GM10266 (cell line): ENCODE measurements at regions not wholly inside any gene's neighbourhood (a gene's known extent, or its start where the extent isn't known, plus 50 kb on each side); places are given as distances from the start of the nearest gene placed in this dataset.

Experiments used
- DNase-seq: peaks from one replicate; pipeline ENCODE4 v3.0.0; 2012; ENCODE audit errors: extremely low spot score
- TF ChIP-seq, protein P1 (sequence below): IDR thresholded peaks from 2 replicates; pipeline ENCODE4 v1.5.1; 2012; ENCODE audit warnings: mild to moderate bottlenecking, low read depth; ENCODE audit not compliant: control insufficient read depth, insufficient read depth; ENCODE audit errors: missing control alignments

DNA sequence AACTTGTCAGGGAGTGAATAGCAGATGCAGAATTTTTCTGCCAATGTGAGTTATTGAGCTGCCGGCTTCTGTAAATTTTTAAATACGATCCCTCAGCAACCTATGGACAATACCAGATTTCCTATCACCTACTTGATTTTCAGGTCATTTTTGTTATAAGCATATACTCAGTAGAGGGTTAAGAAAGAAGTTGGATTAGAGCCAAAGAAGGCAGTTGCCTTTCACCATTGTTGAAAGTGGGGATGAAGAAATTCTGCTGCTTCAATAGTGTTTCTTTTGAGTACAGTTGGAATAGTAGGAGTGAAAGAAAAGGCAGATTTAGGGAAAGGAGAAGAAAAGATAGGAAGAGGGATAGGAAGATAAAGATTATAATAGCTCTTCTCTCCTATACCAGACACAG lies 197.1 kb downstream of the ATP23 start:
- DNase-seq = no peak

GRCh38 chr12:58139894-58140293 lies 198.5 kb downstream of the ATP23 start:
- TF ChIP-seq, protein P1, sequence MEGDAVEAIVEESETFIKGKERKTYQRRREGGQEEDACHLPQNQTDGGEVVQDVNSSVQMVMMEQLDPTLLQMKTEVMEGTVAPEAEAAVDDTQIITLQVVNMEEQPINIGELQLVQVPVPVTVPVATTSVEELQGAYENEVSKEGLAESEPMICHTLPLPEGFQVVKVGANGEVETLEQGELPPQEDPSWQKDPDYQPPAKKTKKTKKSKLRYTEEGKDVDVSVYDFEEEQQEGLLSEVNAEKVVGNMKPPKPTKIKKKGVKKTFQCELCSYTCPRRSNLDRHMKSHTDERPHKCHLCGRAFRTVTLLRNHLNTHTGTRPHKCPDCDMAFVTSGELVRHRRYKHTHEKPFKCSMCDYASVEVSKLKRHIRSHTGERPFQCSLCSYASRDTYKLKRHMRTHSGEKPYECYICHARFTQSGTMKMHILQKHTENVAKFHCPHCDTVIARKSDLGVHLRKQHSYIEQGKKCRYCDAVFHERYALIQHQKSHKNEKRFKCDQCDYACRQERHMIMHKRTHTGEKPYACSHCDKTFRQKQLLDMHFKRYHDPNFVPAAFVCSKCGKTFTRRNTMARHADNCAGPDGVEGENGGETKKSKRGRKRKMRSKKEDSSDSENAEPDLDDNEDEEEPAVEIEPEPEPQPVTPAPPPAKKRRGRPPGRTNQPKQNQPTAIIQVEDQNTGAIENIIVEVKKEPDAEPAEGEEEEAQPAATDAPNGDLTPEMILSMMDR = no peak
- no peak for DNase-seq

More for the DNA sequence above, 197.1 kb downstream of the ATP23 start:
- TF ChIP-seq, protein P1 = no peak

GRCh38 chr12:58140395-58140794 lies 199.0 kb downstream of the ATP23 start:
- DNase-seq = no peak
- TF ChIP-seq, protein P1 = no peak

DNA sequence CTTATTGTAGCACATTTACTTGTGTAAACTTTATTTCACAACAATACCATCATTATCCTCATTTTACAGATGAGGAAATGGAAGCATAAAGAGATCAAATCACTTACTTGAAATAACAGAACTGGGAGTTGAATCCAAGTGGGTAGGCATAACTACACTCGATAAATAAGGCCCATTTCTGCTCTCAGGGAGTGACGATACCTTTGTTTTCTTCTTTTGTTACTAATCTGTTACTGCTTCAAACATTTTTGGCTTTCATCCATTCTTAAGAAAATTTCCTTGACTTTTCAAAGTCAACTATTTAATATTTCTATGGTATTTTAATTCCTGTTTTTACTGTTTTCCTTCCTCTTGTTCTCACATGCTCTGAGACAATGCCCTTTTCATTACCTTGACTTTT lies 201.6 kb downstream of the ATP23 start:
- no peak for DNase-seq
- TF ChIP-seq, protein P1 = no peak

DNA sequence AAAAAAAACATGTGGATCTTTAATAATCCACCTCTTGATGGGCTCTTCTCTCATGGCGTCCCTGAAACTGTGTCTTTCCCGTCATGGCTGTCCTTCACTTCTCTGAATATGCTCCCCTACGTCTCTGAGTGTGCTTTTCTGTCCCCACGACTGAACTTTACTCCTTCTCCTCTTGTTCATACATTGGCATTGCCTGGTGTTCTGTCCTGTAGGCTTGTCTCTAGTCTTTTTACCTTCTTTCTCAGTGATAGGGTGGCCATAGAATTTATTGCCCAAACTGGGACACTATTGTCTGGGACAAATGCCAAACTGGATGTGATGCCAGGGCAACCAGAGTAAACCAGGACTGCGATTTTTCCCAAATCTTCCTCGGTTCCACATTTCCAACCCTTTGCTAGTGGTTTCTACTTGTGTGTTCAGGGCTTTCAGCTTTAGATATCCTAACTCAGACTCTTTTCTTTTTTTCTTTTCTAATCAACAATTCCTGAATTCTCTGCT lies 202.2 kb downstream of the ATP23 start:
- TF ChIP-seq, protein P1 = no peak
- no peak for DNase-seq

DNA sequence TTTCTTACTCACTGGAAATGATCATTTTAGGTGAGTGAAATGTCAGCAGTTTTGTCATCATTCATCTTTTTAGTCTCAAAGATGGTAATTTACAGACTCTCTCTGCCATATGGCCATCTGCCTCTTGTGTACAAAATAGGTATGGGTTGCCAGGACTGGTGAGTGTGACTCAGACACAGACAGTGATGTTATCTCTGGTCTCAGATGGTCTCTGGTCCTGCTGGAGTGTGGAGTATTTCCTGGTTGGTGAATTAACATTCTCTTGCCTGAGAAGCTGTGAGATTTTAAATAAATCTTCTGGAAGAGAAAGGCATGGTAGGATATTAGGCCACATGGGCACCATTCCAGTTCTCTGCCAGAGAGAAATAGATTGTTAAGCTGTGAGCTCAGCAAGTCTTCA lies 207.0 kb downstream of the ATP23 start:
- no peak for DNase-seq

GRCh38 chr12:58148976-58149375 lies 207.6 kb downstream of the ATP23 start:
- TF ChIP-seq, protein P1 = no peak
- DNase-seq = no peak

More for the DNA sequence above, 207.0 kb downstream of the ATP23 start:
- TF ChIP-seq, protein P1 = no peak
